ENCODE measurements at regions not wholly inside any gene's neighbourhood (a gene's known extent, or its start where the extent isn't known, plus 50 kb on each side); places are given as distances from the start of the nearest gene placed in this dataset.

- DNase-seq (peak; percentile 32 to 76 (median 50)), FAIRE-seq (no peak)
- no peaks in the 10 kb centered on the region for H3K27me3 ChIP-seq (ENCODE audit: control insufficient read depth, insufficient read depth, low read length)
- H3K36me3 ChIP-seq (ENCODE audit: control insufficient read depth in 2 of 3, insufficient read depth in 3 of 3, low read length in 3 of 3), result no peaks in the 10 kb centered on the region
- TF ChIP-seq CTCF (IDR thresholded peaks at IDR 0.05; ENCODE audit: borderline replicate concordance, extremely low read depth, insufficient read depth), result no peak
- no peaks in the 10 kb centered on the region for H3K9me3 ChIP-seq (ENCODE audit: control insufficient read depth in 2 of 3, insufficient read depth in 1 of 3, low read length in 3 of 3)
- peaks cover 0 to 9% (median 0%) of the 10 kb centered on the region in 3 donors for H3K4me1 ChIP-seq (ENCODE audit: control insufficient read depth in 2 of 3, insufficient read depth in 2 of 3, low read depth in 1 of 3, low read length in 3 of 3)
- intact Hi-C loops (cut with DNase I), result no loop called here
- H3K4me3 ChIP-seq (ENCODE audit: low read length in 3 of 3), result no peak overlapping the region
- H3K27ac ChIP-seq (ENCODE audit: low read depth in 2 of 2, low read length in 2 of 2), result peak overlapping the region in 1 of 2 donors; percentile 0
- H3K9ac ChIP-seq (ENCODE audit: low read length in 3 of 3), result no peak overlapping the region
Observed at GRCh38 chr2:37585295-37585908, 86.0 kb downstream of the CDC42EP3 start.

GRCh38 chr2:37585982-37586621 is 85.3 kb downstream of the CDC42EP3 start:
- Histone ChIP-seq H3K4me3 (ENCODE audit: low read length in 3 of 3) (no peak overlapping the region), H3K9me3 (ENCODE audit: control insufficient read depth in 2 of 3, insufficient read depth in 1 of 3, low read length in 3 of 3) (no peaks in the 10 kb centered on the region), H3K4me1 (ENCODE audit: control insufficient read depth in 2 of 3, insufficient read depth in 2 of 3, low read depth in 1 of 3, low read length in 3 of 3) (peaks cover 0 to 9% (median 0%) of the 10 kb centered on the region in 3 donors), H3K9ac (ENCODE audit: low read length in 3 of 3) (no peak overlapping the region), H3K36me3 (ENCODE audit: control insufficient read depth in 2 of 3, insufficient read depth in 3 of 3, low read length in 3 of 3) (no peaks in the 10 kb centered on the region), H3K27me3 (ENCODE audit: control insufficient read depth, insufficient read depth, low read length) (no peaks in the 10 kb centered on the region), H3K27ac (ENCODE audit: low read depth in 2 of 2, low read length in 2 of 2) (no peak overlapping the region)
- TF ChIP-seq CTCF (IDR thresholded peaks at IDR 0.05; ENCODE audit: borderline replicate concordance, extremely low read depth, insufficient read depth), result no peak
- FAIRE-seq, result no peak
- intact Hi-C loops (cut with DNase I), result no loop called here
- DNase-seq, result peak in 1 of 5 donors; percentile 82

GRCh38 chr2:37586663-37587317 is 84.7 kb downstream of the CDC42EP3 start:
- Histone ChIP-seq H3K4me1 (ENCODE audit: control insufficient read depth in 2 of 3, insufficient read depth in 2 of 3, low read depth in 1 of 3, low read length in 3 of 3) (peaks cover 0 to 9% (median 0%) of the 10 kb centered on the region in 3 donors), H3K9ac (ENCODE audit: low read length in 3 of 3) (no peak overlapping the region), H3K27me3 (ENCODE audit: control insufficient read depth, insufficient read depth, low read length) (no peaks in the 10 kb centered on the region), H3K36me3 (ENCODE audit: control insufficient read depth in 2 of 3, insufficient read depth in 3 of 3, low read length in 3 of 3) (no peaks in the 10 kb centered on the region), H3K4me3 (ENCODE audit: low read length in 3 of 3) (no peak overlapping the region), H3K27ac (ENCODE audit: low read depth in 2 of 2, low read length in 2 of 2) (no peak overlapping the region), H3K9me3 (ENCODE audit: control insufficient read depth in 2 of 3, insufficient read depth in 1 of 3, low read length in 3 of 3) (no peaks in the 10 kb centered on the region)
- no peak for DNase-seq
- intact Hi-C loops (cut with DNase I), result no loop called here
- TF ChIP-seq CTCF (IDR thresholded peaks at IDR 0.05; ENCODE audit: borderline replicate concordance, extremely low read depth, insufficient read depth), result no peak
- no peak for FAIRE-seq

All from kidney (tissue), 13 donors.